ENCODE measurements at regions not wholly inside any gene's neighbourhood (a gene's known extent, or its start where the extent isn't known, plus 50 kb on each side); places are given as distances from the start of the nearest gene placed in this dataset.
A peak's percentile ranks its signal among the peaks of the same experiment; 100 is the strongest.

- no peak overlapping the region for H3K27ac ChIP-seq (ENCODE audit: low read depth, low read length)
- no peaks in the 10 kb centered on the region for H3K36me3 ChIP-seq (ENCODE audit: control insufficient read depth, low read length)
- no peaks in the 10 kb centered on the region for H3K9me3 ChIP-seq (ENCODE audit: control insufficient read depth, insufficient read depth, low read length)
- H3K27me3 ChIP-seq (ENCODE audit: control insufficient read depth, low read length), result peaks cover 14% of the 10 kb centered on the region
- no peak overlapping the region for H3K4me2 ChIP-seq (ENCODE audit: low read length)
- no peaks in the 10 kb centered on the region for H3F3A ChIP-seq (ENCODE audit: control insufficient read depth, insufficient read depth)
- no peak overlapping the region for H3K4me3 ChIP-seq (ENCODE audit: low read length)
- no peaks in the 10 kb centered on the region for H3K79me2 ChIP-seq (ENCODE audit: control insufficient read depth, low read length)
- no peaks in the 10 kb centered on the region for H4K20me1 ChIP-seq (ENCODE audit: control insufficient read depth, insufficient read depth, low read depth, low read length)
- H3K4me1 ChIP-seq (ENCODE audit: control insufficient read depth, low read length), result no peaks in the 10 kb centered on the region
- no peaks in the 10 kb centered on the region for H3K9me2 ChIP-seq (replicated peaks; ENCODE audit: control insufficient read depth, low read length)
- TF ChIP-seq EZH2phosphoT487 (IDR thresholded peaks at IDR 0.05; ENCODE audit: borderline replicate concordance, low read length) (no peak), CTCF (IDR thresholded peaks at IDR 0.05; ENCODE audit: low read depth, low read length, poor library complexity, severe bottlenecking) (no peak)
Measured at GRCh38 chr5:14953075-14953607, 81.6 kb upstream of the ANKH start.

GRCh38 chr5:14948383-14948782, 76.8 kb upstream of the ANKH start:
- peaks cover 25% of the 10 kb centered on the region for H3K27me3 ChIP-seq (ENCODE audit: control insufficient read depth, low read length)
- H4K20me1 ChIP-seq (ENCODE audit: control insufficient read depth, insufficient read depth, low read depth, low read length), result no peaks in the 10 kb centered on the region
- no peak for TF ChIP-seq CTCF (IDR thresholded peaks at IDR 0.05; ENCODE audit: low read depth, low read length, poor library complexity, severe bottlenecking)
- no peak for TF ChIP-seq EZH2phosphoT487 (IDR thresholded peaks at IDR 0.05; ENCODE audit: borderline replicate concordance, low read length)
- no peaks in the 10 kb centered on the region for H3K4me1 ChIP-seq (ENCODE audit: control insufficient read depth, low read length)
- H3K27ac ChIP-seq (ENCODE audit: low read depth, low read length), result no peak overlapping the region
- no peak overlapping the region for H3K4me3 ChIP-seq (ENCODE audit: low read length)
- no peaks in the 10 kb centered on the region for H3K79me2 ChIP-seq (ENCODE audit: control insufficient read depth, low read length)
- no peaks in the 10 kb centered on the region for H3K9me2 ChIP-seq (replicated peaks; ENCODE audit: control insufficient read depth, low read length)
- H3K9me3 ChIP-seq (ENCODE audit: control insufficient read depth, insufficient read depth, low read length), result no peaks in the 10 kb centered on the region
- H3F3A ChIP-seq (ENCODE audit: control insufficient read depth, insufficient read depth), result no peaks in the 10 kb centered on the region
- no peaks in the 10 kb centered on the region for H3K36me3 ChIP-seq (ENCODE audit: control insufficient read depth, low read length)
- H3K4me2 ChIP-seq (ENCODE audit: low read length), result no peak overlapping the region

- H3K36me3 ChIP-seq (ENCODE audit: control insufficient read depth, low read length), result no peaks in the 10 kb centered on the region
- no peaks in the 10 kb centered on the region for H4K20me1 ChIP-seq (ENCODE audit: control insufficient read depth, insufficient read depth, low read depth, low read length)
- H3K79me2 ChIP-seq (ENCODE audit: control insufficient read depth, low read length), result no peaks in the 10 kb centered on the region
- H3K4me1 ChIP-seq (ENCODE audit: control insufficient read depth, low read length), result no peaks in the 10 kb centered on the region
- H3K9me2 ChIP-seq (replicated peaks; ENCODE audit: control insufficient read depth, low read length), result no peaks in the 10 kb centered on the region
- H3K9me3 ChIP-seq (ENCODE audit: control insufficient read depth, insufficient read depth, low read length), result no peaks in the 10 kb centered on the region
- H3K27ac ChIP-seq (ENCODE audit: low read depth, low read length), result no peak overlapping the region
- H3F3A ChIP-seq (ENCODE audit: control insufficient read depth, insufficient read depth), result no peaks in the 10 kb centered on the region
- no peak overlapping the region for H3K4me3 ChIP-seq (ENCODE audit: low read length)
- H3K27me3 ChIP-seq (ENCODE audit: control insufficient read depth, low read length), result peaks cover 25% of the 10 kb centered on the region
- H3K4me2 ChIP-seq (ENCODE audit: low read length), result no peak overlapping the region
- TF ChIP-seq CTCF (IDR thresholded peaks at IDR 0.05; ENCODE audit: low read depth, low read length, poor library complexity, severe bottlenecking) (peak; percentile 43), EZH2phosphoT487 (IDR thresholded peaks at IDR 0.05; ENCODE audit: borderline replicate concordance, low read length) (no peak)
Measured at GRCh38 chr5:14946815-14947620, 75.4 kb upstream of the ANKH start.

Data from DOHH2 (cell line).